GM19467 (cell line): ENCODE measurements at regions not wholly inside any gene's neighbourhood (a gene's known extent, or its start where the extent isn't known, plus 50 kb on each side); places are given as distances from the start of the nearest gene placed in this dataset.

Source experiments
- ATAC-seq: cut with Tn5 transposase; IDR thresholded peaks from one replicate; pipeline ENCODE4 v1.9.1; 2021; ENCODE audit warnings: mild to moderate bottlenecking, moderate library complexity; ENCODE audit not compliant: unreplicated experiment

DNA sequence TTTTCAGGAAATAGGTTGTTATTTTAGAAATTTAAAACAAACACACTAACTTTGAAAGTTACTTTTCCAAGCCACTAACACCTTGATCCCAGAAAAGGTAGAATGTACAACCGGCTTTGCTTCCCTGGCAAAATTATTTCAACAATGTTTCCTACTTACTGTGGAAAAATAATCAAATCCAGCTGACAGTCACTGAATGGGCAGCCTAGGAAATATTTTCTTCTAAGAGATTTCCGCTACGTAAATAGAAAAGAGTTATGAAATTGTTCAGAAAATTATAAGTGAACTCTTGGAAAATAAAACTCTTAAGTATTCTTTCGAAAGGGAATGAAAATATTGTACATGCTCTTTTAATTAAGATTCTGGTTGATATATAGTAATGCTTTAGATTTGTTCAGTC, 195.7 kb downstream of the GASK1B start:
- no peak for ATAC-seq

DNA sequence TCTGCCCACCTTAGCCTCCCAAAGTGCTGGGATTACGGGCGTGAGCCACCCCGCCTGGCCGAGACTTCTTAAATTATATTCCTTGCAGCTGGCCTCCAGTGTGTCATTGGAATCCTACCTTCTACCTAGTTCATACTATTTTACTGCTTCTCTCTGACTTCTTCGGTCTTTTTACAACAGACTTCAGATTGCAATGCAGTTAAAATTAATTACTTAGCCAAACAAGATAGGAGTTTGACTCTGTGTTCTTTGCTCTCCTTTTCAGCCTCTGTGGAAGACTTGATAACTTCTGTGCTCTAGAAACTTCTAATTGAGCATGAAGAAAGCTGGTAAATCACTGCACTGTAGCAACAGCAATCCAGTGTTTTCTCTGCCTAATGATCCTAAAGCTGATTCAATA, 199.5 kb downstream of the GASK1B start:
- ATAC-seq: no peak

DNA sequence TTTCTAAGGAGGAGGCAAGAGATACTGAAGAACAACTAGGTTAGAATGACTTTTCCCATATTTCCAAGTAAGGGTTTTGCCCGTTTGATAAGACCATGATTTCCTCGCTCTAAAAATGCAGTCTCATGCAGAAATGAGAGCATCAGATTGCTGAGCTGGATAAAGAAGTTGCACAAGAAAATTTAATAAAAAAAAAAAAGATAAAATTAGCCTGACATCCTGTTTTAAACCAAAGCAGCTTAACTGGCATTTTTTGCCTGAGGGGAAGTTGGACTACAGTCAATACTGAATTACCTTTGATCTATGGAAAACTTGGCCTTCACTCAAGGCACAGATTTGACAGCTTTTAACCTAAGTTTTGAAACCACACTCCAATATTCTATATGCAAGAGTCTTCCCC, 208.4 kb downstream of the GASK1B start:
- no peak for ATAC-seq

DNA sequence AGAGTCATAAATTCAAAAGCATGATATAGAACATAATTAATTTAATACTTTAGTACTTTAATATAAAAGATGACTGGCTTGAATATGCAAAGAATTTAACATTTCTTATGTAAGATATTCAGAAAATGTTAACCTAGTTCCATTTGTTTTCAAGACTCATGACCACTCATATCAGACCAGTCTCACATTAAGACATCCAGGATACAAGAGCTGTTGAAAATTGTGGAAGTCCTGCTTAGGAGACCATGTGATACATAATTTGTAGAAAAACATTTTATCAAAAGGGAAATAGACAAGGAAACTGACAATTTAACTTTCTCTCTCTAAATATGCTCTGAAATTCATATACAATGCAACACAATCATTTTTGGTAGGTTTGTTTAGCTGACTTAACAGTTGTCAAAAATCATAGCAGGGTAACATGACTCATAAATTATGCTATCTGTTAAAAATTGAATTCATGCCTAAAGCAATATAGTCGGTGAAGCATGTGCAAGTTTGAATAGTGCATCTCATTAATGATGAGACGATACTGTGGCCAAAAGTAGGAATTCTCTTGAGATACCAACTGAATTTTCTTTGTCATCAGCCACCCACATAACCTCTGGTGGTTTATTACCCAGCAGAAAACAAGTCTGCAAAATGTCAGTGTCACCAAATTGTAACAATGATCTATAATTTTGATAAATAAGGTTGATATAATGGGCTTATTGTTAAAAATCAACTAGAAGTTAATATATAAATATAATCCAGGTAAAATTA, 211.4 kb downstream of the GASK1B start:
- ATAC-seq: no peak

DNA sequence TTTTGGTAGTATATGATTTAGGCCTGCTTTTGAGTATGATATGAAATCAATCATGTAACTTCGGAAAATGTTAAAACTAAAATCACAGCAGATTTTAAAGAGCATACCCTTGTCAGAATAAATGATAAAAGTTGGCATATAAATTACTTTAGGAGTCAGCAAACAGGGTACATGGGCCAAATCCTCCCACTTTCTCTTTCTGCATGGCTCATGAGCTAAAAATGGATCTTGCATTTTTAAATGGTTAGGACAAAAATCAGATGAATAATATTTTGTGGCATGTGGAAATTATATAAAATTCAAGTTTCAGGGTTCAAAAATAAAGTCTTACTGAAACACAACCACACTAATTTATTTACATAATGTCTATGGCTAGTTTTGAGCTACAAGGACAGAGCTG, 214.9 kb downstream of the GASK1B start:
- ATAC-seq: no peak

DNA sequence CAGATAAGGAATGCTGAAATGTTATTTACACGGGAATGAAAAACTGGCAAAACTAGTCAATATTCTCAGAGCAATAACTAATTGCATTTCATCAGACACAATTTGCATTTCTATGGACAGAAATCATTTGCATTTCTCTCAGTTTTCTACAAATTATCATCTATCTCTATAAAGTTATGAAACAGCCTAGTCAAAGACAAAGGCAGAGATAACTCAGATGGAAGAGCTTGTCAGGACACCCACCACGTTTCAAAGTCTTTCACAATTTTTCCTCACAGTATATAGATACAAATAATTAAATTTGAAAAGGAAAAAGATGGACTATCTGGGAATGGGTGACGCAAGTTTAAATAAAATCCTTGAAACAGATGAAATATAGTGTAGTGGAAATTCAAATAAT, 230.8 kb downstream of the GASK1B start:
- ATAC-seq: no peak

DNA sequence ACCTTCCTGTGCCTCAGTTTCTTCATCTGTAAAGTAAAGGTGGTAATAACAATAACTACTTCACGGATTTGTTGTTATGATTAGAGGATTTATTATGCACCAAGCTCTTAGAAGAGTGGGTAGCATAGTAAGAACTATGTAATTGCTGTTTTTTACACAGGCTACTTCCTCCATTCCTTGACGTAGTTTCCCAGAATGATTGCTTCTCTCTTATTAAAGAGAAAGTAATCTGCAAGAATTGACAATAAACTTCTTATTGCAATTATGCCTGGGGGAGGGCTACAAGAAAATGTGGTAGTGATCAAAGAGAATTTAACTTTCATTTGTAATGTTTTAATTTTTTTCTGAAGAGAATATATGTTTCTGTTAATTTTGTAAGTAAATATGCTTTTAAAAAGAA, 238.7 kb downstream of the GASK1B start:
- ATAC-seq: no peak

DNA sequence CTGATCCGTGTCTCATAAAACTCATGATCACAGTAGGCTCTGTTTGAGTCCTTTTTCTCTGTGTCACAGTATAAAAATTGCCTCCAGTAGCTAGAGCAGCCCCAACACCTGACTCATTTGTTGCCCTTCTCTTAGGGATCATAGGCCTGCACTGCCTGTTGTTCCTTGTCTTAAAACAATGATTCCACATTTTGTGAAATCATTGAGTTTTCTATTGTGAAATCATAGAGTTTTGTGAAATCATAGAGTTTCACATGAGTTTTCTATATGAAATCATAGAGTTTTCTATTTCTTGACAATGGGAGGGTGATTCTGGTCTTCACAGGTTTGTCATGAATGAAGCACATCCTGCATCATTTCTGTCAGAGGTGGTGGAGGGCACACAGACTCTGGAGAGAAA, 239.9 kb downstream of the GASK1B start:
- ATAC-seq: no peak

DNA sequence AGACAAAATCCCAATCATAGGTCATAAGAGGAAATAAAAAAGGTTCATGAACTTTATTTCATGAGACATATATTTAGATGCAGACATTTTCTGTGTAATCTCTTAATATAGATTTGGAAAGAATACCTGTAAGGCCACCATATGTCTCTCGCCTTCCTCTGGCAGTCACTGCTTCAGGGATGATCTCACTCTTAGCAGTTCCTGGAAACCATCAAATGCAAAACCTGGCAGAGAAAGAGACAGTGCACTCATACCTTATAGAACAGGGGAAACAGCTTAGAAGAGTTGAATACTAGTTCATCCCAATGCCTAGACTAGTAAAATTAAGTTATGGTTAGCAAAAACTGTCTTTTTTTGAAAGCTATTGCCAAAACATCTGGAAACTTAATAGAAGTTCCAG, 243.3 kb downstream of the GASK1B start:
- ATAC-seq: no peak

DNA sequence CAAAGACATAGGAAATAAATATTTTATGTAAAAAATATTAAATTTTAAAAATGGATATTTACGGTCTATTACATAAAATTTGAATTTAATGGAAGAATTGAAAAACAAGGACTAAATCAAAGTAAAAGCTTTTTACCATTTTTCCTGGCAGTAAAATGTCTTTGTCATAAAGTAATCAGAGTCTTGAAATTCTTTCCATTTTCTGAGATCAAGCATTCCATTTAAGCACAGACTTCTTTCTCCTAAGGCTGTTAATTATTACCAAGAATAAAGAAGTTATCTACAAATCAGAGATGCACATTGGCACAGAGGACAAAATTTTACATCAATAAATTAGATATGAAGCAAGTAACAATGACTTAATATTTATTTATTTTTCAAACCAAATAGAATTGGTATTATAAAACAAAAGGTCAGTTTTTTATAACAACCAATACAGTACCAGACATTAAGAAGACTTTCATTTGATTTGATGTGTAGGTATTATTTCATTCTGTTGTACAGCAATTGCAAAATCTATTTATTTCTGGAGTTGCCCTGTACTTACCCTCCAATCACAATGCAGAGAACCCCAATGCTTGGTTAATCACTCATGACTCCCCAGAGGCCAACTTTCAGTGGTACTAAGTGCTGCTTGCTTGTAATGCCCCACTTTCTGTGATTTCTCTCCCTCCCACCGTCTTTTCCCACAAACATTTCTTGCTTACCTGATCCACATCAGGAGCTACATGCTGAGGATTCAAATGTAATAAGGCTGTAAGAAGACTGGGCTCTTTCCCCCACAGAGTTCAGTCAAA, 254.6 kb downstream of the GASK1B start:
- ATAC-seq: no peak

DNA sequence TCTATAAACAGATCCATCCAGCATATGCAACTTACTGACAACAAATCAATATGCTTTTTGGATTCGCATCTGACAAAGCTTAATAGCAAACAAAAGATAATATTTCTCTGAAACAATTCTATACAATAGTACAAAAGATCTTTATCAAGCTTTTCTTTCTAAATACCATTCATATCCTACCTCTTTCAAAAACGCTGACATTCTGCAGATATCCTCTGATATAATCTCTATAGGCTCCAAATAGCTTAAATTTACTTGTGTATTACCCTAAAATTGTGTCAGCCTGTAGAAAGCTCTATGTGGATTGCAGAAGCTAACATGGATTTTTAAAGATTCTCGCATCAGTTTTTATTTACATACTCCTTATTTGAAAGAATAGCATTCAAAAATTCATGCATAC, 260.6 kb downstream of the GASK1B start:
- ATAC-seq: no peak

DNA sequence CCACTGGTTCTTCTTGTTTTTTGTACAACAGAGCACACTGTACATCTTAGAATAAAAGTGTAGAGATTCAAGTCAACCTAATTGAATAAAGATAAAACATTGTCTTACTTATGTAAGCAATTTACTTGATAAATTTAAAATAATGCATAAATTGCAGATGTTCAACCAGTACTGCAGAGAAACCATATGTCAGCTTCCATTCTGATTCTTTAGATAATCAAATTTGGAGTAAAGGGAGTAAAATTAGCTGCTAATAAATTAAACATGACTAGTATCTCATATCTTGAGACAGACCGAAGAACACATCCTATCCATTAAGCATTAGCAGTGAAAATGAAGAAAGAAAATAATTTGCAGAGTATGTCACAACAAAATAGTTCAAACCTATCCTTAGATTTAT, 261.2 kb downstream of the GASK1B start:
- no peak for ATAC-seq

DNA sequence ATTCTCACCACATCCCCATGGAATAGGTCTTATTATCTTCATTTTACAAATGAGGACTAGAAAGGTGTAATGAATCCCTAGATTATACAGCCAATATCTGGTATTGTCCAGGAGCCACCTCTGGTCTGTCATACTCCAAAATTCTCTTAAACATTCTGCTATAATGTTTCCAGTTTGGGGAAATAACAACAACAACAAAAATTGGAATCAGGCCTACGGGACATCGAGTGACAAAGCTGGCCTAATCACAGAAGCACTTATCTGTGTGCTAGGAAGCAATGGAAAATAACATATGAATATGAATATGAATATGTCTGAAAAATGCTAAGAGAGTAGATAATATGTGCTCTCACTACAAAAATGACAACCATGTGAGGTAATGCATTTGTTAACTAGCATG, 264.1 kb downstream of the GASK1B start:
- ATAC-seq: no peak

DNA sequence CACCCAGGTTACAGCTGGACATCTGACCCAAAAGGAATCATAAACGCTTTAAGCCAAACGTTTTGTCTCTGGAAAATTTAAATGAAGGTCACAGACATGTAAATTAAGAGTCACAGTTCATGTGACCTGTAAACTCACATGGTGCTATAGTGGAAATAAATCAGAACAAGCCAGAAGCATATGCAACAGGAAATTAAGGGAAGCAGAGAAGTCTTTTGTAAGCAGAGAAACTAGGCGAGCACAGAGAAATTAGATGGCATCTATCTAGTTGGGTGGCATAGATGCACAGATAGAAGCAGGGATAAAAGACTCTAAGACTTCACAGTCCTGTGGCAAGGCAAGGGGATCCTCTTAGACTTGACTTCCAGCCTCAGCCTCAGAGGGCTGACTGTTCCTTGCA, 264.8 kb downstream of the GASK1B start:
- no peak for ATAC-seq

DNA sequence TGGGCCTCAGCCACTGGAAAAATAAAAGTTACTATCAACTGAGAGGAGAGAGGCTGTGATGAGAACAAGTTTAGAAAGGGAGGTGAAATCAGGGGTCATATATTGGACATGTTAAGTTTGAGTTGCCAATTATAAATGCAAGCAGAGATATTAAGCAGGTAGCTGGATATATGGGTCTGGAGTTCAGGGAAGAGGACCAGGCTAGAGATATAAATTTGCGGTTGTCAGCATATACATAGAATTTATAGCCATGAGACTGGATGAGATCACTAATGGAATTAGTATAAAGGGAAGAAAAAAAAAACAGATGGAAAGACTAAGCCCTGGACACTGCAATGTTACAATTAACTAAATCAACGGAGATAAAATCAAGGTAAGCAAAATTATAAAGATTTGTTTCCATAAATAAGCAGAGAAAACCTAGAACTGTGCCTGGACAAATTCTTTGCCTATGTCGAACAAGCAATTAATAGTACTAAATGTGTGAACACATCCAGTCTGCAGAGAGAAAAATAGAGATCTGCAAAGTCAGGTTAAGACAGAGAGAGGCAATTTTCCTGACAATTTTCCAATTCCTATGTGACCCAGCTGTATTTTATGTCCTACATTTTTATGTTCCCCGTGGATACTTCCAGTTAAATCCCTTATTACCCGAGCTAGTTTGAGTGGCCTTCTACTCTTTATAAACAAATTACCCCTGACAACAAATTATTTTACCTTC, 265.4 kb downstream of the GASK1B start:
- ATAC-seq: no peak

DNA sequence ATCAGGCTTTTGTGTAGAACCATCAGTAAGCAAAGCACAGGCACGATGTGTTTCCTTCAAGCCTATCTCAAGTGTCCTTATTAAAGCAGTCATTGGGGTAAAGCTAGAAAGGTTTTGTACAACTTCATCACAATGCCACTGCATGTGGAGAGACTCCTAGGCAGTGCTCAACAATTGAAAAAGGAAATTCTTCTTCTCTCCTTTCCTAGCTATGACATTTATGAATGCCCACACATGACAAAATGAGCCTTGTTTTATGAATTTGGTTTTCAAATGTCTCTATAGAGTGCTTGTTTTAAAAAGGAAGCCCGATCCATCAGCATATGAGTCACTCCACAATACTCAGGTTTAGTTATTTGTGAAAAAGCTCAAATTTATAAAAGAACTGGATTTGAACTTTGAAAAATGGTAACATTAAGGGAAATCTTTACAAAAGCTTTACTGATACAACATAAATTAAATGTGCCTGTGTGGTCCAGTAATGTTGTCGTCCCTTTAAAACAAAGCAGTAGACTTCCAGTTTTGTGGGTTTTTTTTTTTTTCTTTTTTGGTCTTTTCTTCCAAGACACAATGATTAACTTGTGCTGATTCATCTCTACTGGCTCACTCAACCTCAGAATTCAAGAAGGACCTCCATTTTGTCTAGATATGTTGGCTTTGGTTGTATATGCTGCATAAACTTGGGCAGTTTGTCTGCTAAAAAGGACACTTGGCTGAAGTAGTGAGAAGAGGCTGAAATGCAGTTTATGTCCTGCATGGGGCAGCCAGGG, 273.8 kb downstream of the GASK1B start:
- no peak for ATAC-seq

DNA sequence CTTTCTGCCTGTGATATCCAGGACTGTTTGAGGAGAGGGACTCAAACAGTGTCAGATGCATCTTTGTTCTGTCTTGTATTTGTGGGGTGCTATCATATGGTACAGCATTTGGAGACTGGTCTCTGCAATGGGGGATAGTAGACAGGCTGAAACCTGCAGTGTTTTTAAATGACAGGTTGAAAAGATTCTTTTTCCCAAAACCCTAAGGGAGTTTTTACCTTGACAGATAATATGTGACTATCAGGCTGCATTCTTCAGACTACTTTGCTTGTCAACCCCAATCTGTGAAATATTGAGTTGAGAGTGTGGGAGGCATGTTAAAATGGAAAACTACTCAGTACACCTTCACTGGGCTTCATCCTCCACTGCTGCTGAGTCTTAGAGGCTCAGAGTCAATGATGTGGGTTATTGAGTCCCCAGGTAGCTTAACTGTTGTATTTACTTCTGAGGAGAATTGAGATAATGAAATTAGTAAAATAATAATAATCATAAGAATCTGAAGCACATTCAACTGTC, 274.9 kb downstream of the GASK1B start:
- no peak for ATAC-seq

DNA sequence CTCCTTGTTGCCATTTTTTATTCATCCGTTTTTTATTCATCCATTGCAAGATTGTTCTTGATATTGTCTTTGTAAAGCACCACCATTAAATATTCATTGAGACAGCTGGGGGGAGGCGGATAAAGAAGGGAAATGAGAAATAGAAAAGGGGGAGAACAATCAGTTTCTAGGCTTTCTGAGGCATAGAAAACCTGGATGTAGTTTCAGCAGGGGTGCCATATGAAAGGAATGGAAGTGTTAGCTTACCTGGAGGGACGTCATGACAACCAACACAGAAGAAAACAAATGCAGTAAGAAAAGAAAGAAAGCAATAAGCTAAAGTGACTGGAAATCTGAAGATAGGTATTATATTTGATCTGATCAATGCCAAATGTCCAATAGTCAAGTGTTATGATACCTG, 276.1 kb downstream of the GASK1B start:
- no peak for ATAC-seq

DNA sequence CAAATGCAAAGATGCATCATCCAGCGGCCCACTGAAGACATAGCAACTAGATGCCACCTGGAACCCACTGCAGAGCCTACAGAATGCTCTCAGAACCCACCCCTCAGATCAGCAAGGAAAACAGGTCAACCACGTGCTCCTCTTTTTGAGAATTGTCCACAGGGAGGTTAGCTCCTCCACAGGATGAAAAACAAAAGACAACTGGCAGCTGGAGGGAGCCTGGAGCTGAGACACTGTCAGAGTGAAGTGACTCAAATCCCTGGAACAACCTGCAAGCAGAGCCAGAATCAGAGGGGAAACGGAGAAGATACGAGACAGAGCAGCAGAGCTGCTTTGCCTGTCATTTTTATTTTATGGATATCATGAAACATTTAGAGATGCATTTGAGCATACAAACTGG, 277.6 kb downstream of the GASK1B start:
- ATAC-seq: no peak

DNA sequence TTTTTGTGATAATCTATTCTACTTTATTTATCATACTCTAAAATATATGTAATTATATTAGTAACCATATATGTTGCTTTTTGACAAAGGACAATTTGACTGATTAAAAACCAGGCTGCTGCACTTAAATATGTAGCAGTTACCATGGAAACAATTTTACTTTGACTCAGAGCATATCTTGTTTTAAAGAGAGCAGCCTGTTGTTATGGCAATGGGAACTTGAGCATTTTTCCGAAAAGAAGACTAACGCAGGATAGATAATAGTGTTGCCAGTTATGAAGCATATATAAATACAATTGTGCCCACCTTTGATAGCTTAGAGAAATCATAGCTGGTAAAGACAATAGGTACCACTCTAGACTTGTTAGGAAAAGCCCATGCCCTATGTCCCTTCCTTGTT, 283.0 kb downstream of the GASK1B start:
- no peak for ATAC-seq

DNA sequence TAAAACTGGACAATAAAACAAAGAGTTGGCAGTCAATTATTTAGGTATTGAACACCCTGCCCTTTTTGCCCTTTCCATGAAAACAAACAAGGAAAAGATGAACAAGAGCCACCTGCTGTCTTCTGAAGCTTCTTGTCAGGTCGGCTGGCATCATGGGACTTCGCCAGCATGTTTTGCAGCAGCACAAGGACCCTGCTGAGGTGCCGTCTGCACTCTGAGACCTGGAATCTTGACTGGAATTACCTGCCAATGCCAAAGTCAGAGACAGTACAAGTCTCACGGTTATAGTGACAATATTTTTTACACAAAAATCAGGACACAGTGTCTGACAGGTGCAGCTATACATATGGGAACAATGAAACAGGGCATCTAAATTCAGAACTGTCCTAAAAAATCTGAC, 284.5 kb downstream of the GASK1B start:
- no peak for ATAC-seq
